ENCODE measurements at regions not wholly inside any gene's neighbourhood (a gene's known extent, or its start where the extent isn't known, plus 50 kb on each side); places are given as distances from the start of the nearest gene placed in this dataset.

- TF ChIP-seq REST (IDR thresholded peaks at IDR 0.05; ENCODE audit: insufficient read depth in 1 of 2, low read depth in 2 of 2, low read length in 2 of 2) = no peak
- no peak for TF ChIP-seq POLR2AphosphoS5 (IDR thresholded peaks at IDR 0.05; ENCODE audit: low read depth, low read length)
- no peak for TF ChIP-seq SIN3A (IDR thresholded peaks at IDR 0.05; ENCODE audit: borderline replicate concordance, insufficient read depth, low read length)
Observed at GRCh38 chr4:20087522-20087911, 164.2 kb upstream of the SLIT2 start.

Measured in PFSK-1 (cell line).